H9 (cell line): ENCODE measurements at regions not wholly inside any gene's neighbourhood (a gene's known extent, or its start where the extent isn't known, plus 50 kb on each side); places are given as distances from the start of the nearest gene placed in this dataset.

Source experiments
- DNase-seq: peaks from one replicate; pipeline ENCODE4 v3.0.0-alpha.2; 2017
- H2AFZ ChIP-seq: one replicate; pipeline ENCODE4 v1.6.1; 2013; ENCODE audit warnings: mild to moderate bottlenecking, low read length, control low read depth, moderate library complexity
- H2AK5ac ChIP-seq: 2 replicates; pipeline ENCODE4 v1.6.1; 2013; ENCODE audit warnings: low read length, control low read depth, mixed read lengths; ENCODE audit not compliant: insufficient read length
- H2BK120ac ChIP-seq: one replicate; pipeline ENCODE4 v1.6.1; 2013; ENCODE audit warnings: low read depth, mild to moderate bottlenecking, low read length, control low read depth, inconsistent platforms; ENCODE audit not compliant: poor library complexity, severe bottlenecking
- H2BK12ac ChIP-seq: 2 replicates; pipeline ENCODE4 v1.6.1; 2013; ENCODE audit warnings: low read length, control low read depth, mixed read lengths, low read depth; ENCODE audit not compliant: insufficient read length
- H2BK15ac ChIP-seq: 2 replicates; pipeline ENCODE4 v1.6.1; 2013; ENCODE audit warnings: low read depth, low read length, control low read depth
- H2BK20ac ChIP-seq: one replicate; pipeline ENCODE4 v1.6.1; 2013; ENCODE audit warnings: low read depth, mild to moderate bottlenecking, low read length, control low read depth, inconsistent platforms; ENCODE audit not compliant: poor library complexity, severe bottlenecking
- H2BK5ac ChIP-seq: 2 replicates; pipeline ENCODE4 v1.6.1; 2013; ENCODE audit warnings: low read length, control low read depth, mixed read lengths; ENCODE audit not compliant: insufficient read length
- H3K14ac ChIP-seq: 2 replicates; pipeline ENCODE4 v1.6.1; 2013; ENCODE audit warnings: low read length, control low read depth; ENCODE audit not compliant: insufficient read depth
- H3K18ac ChIP-seq: 2 replicates; pipeline ENCODE4 v1.6.1; 2013; ENCODE audit warnings: low read depth, mild to moderate bottlenecking, mixed read lengths, low read length, control low read depth; ENCODE audit not compliant: insufficient read length
- H3K23ac ChIP-seq: 2 replicates; pipeline ENCODE4 v1.6.1; 2013; ENCODE audit warnings: low read length, control low read depth, mixed read lengths, low read depth; ENCODE audit not compliant: insufficient read length
- H3K23me2 ChIP-seq: 2 replicates; pipeline ENCODE4 v1.6.1; 2013; ENCODE audit warnings: low read depth, mild to moderate bottlenecking, mixed read lengths, low read length, control low read depth; ENCODE audit not compliant: insufficient read length, poor library complexity, severe bottlenecking
- H3K27ac ChIP-seq: 2 replicates; pipeline ENCODE4 v1.5.1; 2013; ENCODE audit warnings: low read length, control low read depth, mixed read lengths, low read depth; ENCODE audit not compliant: insufficient read length
- H3K27me3 ChIP-seq: 2 replicates; pipeline ENCODE4 v1.6.1; 2013; ENCODE audit warnings: low read length, control low read depth, inconsistent platforms; ENCODE audit not compliant: insufficient read depth
- H3K4ac ChIP-seq: 2 replicates; pipeline ENCODE4 v1.6.1; 2013; ENCODE audit warnings: low read depth, mild to moderate bottlenecking, control low read depth, inconsistent platforms, low read length, moderate library complexity
- H3K4me1 ChIP-seq: 2 replicates; pipeline ENCODE4 v1.6.1; 2013; ENCODE audit warnings: low read length, control low read depth, inconsistent platforms; ENCODE audit not compliant: insufficient read depth
- H3K4me2 ChIP-seq: 2 replicates; pipeline ENCODE4 v1.6.1; 2013; ENCODE audit warnings: low read length, control low read depth, mixed read lengths; ENCODE audit not compliant: insufficient read length, insufficient read depth
- H3K56ac ChIP-seq: 2 replicates; pipeline ENCODE4 v1.6.1; 2013; ENCODE audit warnings: low read depth, mild to moderate bottlenecking, mixed read lengths, low read length, control low read depth; ENCODE audit not compliant: insufficient read length
- H3K79me1 ChIP-seq: 2 replicates; pipeline ENCODE4 v1.6.1; 2013; ENCODE audit warnings: low read depth, mild to moderate bottlenecking, moderate library complexity, low read length, control low read depth, inconsistent platforms; ENCODE audit not compliant: insufficient read depth, poor library complexity, severe bottlenecking
- H3K79me2 ChIP-seq: 2 replicates; pipeline ENCODE4 v1.6.1; 2013; ENCODE audit warnings: low read length, control low read depth, inconsistent platforms; ENCODE audit not compliant: insufficient read depth
- H3K9ac ChIP-seq: 2 replicates; pipeline ENCODE4 v1.6.1; 2013; ENCODE audit warnings: low read length, control low read depth, mixed read lengths; ENCODE audit not compliant: insufficient read length; ENCODE audit errors: extremely low read depth
- H3K9me3 ChIP-seq: one replicate; pipeline ENCODE4 v1.6.1; 2013; ENCODE audit warnings: low read depth, low read length, inconsistent platforms; ENCODE audit not compliant: control insufficient read depth
- H3T11ph ChIP-seq: one replicate; pipeline ENCODE4 v1.6.1; 2013; ENCODE audit warnings: mild to moderate bottlenecking, low read length, control low read depth, inconsistent platforms
- H4K20me1 ChIP-seq: one replicate; pipeline ENCODE4 v1.6.1; 2013; ENCODE audit not compliant: control insufficient read depth, insufficient read length, insufficient read depth
- H4K5ac ChIP-seq: 2 replicates; pipeline ENCODE4 v1.6.1; 2013; ENCODE audit warnings: low read depth, mild to moderate bottlenecking, mixed read lengths, low read length, control low read depth; ENCODE audit not compliant: insufficient read length
- H4K8ac ChIP-seq: replicated peaks from 2 replicates; pipeline ENCODE4 v1.6.1; 2013; ENCODE audit warnings: low read length, control low read depth, mixed read lengths, low read depth; ENCODE audit not compliant: insufficient read length
- H4K91ac ChIP-seq: 2 replicates; pipeline ENCODE4 v1.6.1; 2013; ENCODE audit warnings: low read depth, mild to moderate bottlenecking, moderate library complexity, mixed read lengths, low read length, control low read depth; ENCODE audit not compliant: insufficient read length
- H3K27ac Mint-ChIP-seq, 3 experiments: 2 replicates in 2 of 3; 3 replicates in 1 of 3; pipeline ENCODE4 v1.8.0; 2020 to 2021; ENCODE audit warnings: mixed read lengths in 3 of 3, mild to moderate bottlenecking in 1 of 3, moderate library complexity in 1 of 3
- H3K27me3 Mint-ChIP-seq: 2 replicates; pipeline ENCODE4 v1.8.0; 2021; ENCODE audit warnings: low read depth, mild to moderate bottlenecking, moderate library complexity, mixed read lengths
- H3K36me3 Mint-ChIP-seq, 3 experiments: 2 replicates in 2 of 3; 3 replicates in 1 of 3; pipeline ENCODE4 v1.8.0; 2020 to 2021; ENCODE audit warnings: low read depth in 3 of 3, mixed read lengths in 3 of 3; ENCODE audit not compliant: insufficient read depth in 1 of 3
- H3K4me1 Mint-ChIP-seq, 2 experiments: 2 replicates each; pipeline ENCODE4 v1.8.0; 2020; ENCODE audit warnings: mixed read lengths in 2 of 2
- H3K4me3 Mint-ChIP-seq, 2 experiments: 2 replicates in 1 of 2; 3 replicates in 1 of 2; pipeline ENCODE4 v1.8.0; 2020 to 2021; ENCODE audit warnings: mild to moderate bottlenecking in 2 of 2, mixed read lengths in 2 of 2, moderate library complexity in 1 of 2
- H3K9me3 Mint-ChIP-seq, 2 experiments: 2 replicates in 1 of 2; 3 replicates in 1 of 2; pipeline ENCODE4 v1.8.0; 2020; ENCODE audit warnings: mild to moderate bottlenecking in 2 of 2, mixed read lengths in 2 of 2, moderate library complexity in 1 of 2
- CTCF ChIP-seq: fragments of 200-600 bp; sonication (generic); conservative IDR thresholded peaks from 3 replicates; pipeline ENCODE4 v1.8.0; 2021; ENCODE audit warnings: antibody characterized with exemption, mild to moderate bottlenecking

DNA sequence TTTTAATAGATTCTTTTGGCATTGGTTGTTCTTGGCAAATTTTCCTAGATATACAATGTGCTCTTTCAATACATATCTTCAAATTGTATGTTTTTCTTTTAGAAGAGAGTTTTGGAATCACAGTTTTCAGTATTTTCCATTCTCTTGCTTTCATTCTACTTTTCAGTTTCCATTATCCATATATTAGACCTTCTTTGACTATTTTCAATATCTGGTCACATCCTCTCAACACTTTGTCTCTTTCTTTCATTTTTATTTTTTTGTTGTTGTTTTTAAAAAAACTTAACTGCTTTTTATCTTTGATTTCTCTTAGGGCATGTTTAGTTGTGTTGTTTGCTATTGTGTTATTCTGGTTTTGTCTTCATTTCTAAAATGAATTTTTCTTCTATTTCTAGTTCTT lies 59.9 kb upstream of the CLMN start:
- H4K20me1 ChIP-seq = no peaks in the 10 kb centered on the region
- no peak overlapping the region for H3K18ac ChIP-seq
- H3K36me3 Mint-ChIP-seq = peaks cover 4 to 31% (median 5%) of the 10 kb centered on the region in 3 experiments; a peak in 5 of 7 replicates
- H3K4me2 ChIP-seq = no peak overlapping the region
- no peak overlapping the region for H3K27ac Mint-ChIP-seq
- no peak overlapping the region for H3K4ac ChIP-seq
- H3K56ac ChIP-seq = no peak overlapping the region
- H2BK5ac ChIP-seq = no peak overlapping the region
- H3K4me1 ChIP-seq = no peaks in the 10 kb centered on the region
- no peak for TF ChIP-seq CTCF
- no peak for DNase-seq
- H3K4me1 Mint-ChIP-seq = peaks cover 0 to 5% of the 10 kb centered on the region in 2 experiments; a peak in 3 of 4 replicates
- no peaks in the 10 kb centered on the region for H3K79me1 ChIP-seq
- peaks cover 13% of the 10 kb centered on the region for H3K27me3 Mint-ChIP-seq
- no peak overlapping the region for H2AFZ ChIP-seq
- H4K5ac ChIP-seq = no peak overlapping the region
- H3K14ac ChIP-seq = no peak overlapping the region
- H4K8ac ChIP-seq = no peak overlapping the region
- H3K4me3 Mint-ChIP-seq = no peak overlapping the region
- no peak overlapping the region for H4K91ac ChIP-seq
- H3K27ac ChIP-seq = no peak overlapping the region
- no peaks in the 10 kb centered on the region for H3K79me2 ChIP-seq
- H2BK15ac ChIP-seq = no peak overlapping the region
- no peak overlapping the region for H3T11ph ChIP-seq
- H3K23ac ChIP-seq = no peak overlapping the region
- no peak overlapping the region for H2AK5ac ChIP-seq
- no peaks in the 10 kb centered on the region for H3K9me3 ChIP-seq
- peaks cover 28 to 33% of the 10 kb centered on the region in 2 experiments for H3K9me3 Mint-ChIP-seq
- H3K9ac ChIP-seq = no peak overlapping the region
- no peak overlapping the region for H2BK20ac ChIP-seq
- H3K23me2 ChIP-seq = no peaks in the 10 kb centered on the region
- no peaks in the 10 kb centered on the region for H3K27me3 ChIP-seq
- no peak overlapping the region for H2BK12ac ChIP-seq
- H2BK120ac ChIP-seq = no peak overlapping the region
